Effector memory CD8-positive, alpha-beta T cell (primary cell): ENCODE measurements at regions not wholly inside any gene's neighbourhood (a gene's known extent, or its start where the extent isn't known, plus 50 kb on each side); places are given as distances from the start of the nearest gene placed in this dataset.

ENCODE experiments used
- ATAC-seq: fragments of 150-1000 bp; cut with Tn5 transposase; replicated peaks from 2 replicates; pipeline ENCODE4 v1.10.0; 2021; ENCODE audit warnings: mild to moderate bottlenecking, moderate library complexity
- DNase-seq, 3 experiments: peaks; one replicate each; pipeline ENCODE4 v3.0.0; 2021
- H3K27ac Mint-ChIP-seq, 2 donors: one replicate each; pipeline ENCODE4 v1.8.0; 2022; ENCODE audit warnings: mild to moderate bottlenecking in 2 of 2, mixed read lengths in 2 of 2, moderate library complexity in 2 of 2
- H3K27me3 Mint-ChIP-seq, 2 donors: one replicate each; pipeline ENCODE4 v1.8.0; 2022; ENCODE audit warnings: mixed read lengths in 2 of 2
- H3K36me3 Mint-ChIP-seq: one replicate; pipeline ENCODE4 v1.8.0; 2022; ENCODE audit warnings: mild to moderate bottlenecking, moderate library complexity, mixed read lengths; ENCODE audit not compliant: insufficient read depth
- H3K4me1 Mint-ChIP-seq, 2 donors: one replicate each; pipeline ENCODE4 v1.8.0; 2022; ENCODE audit warnings: low read depth in 2 of 2, mixed read lengths in 2 of 2
- H3K4me3 Mint-ChIP-seq, 2 donors: one replicate each; pipeline ENCODE4 v1.8.0; 2022; ENCODE audit warnings: mild to moderate bottlenecking in 2 of 2, mixed read lengths in 2 of 2, moderate library complexity in 2 of 2
- H3K9me3 Mint-ChIP-seq, 2 donors: one replicate each; pipeline ENCODE4 v1.8.0; 2022; ENCODE audit warnings: mixed read lengths in 2 of 2

GRCh38 chr12:97778111-97778510, 315.5 kb downstream of the RMST start:
- Mint-ChIP-seq H3K36me3 (no peaks in the 10 kb centered on the region), H3K27ac (no peak overlapping the region), H3K9me3 (peaks cover 5 to 7% of the 10 kb centered on the region in 2 donors), H3K27me3 (no peaks in the 10 kb centered on the region), H3K4me1 (no peaks in the 10 kb centered on the region), H3K4me3 (no peak overlapping the region)
- ATAC-seq (no peak), DNase-seq (no peak)

GRCh38 chr12:97781342-97781741, 318.7 kb downstream of the RMST start:
- Mint-ChIP-seq H3K9me3 (peaks cover 5 to 7% of the 10 kb centered on the region in 2 donors), H3K36me3 (no peaks in the 10 kb centered on the region), H3K4me1 (no peaks in the 10 kb centered on the region), H3K4me3 (no peak overlapping the region), H3K27ac (no peak overlapping the region), H3K27me3 (no peaks in the 10 kb centered on the region)
- ATAC-seq (no peak), DNase-seq (no peak)

- Mint-ChIP-seq H3K36me3 (no peaks in the 10 kb centered on the region), H3K27me3 (no peaks in the 10 kb centered on the region), H3K9me3 (no peaks in the 10 kb centered on the region)
Measured at GRCh38 chr12:97784904-97785303, 322.3 kb downstream of the RMST start.

GRCh38 chr12:97790281-97790680, 327.7 kb downstream of the RMST start:
- Mint-ChIP-seq H3K4me3 (no peak overlapping the region), H3K9me3 (no peaks in the 10 kb centered on the region), H3K27ac (no peak overlapping the region), H3K36me3 (no peaks in the 10 kb centered on the region), H3K4me1 (no peaks in the 10 kb centered on the region), H3K27me3 (no peaks in the 10 kb centered on the region)
- ATAC-seq (no peak), DNase-seq (no peak)

More at GRCh38 chr12:97784904-97785303, 322.3 kb downstream of the RMST start:
- DNase-seq (no peak), ATAC-seq (no peak)
- no peak overlapping the region for H3K27ac Mint-ChIP-seq
- H3K4me1 Mint-ChIP-seq, result no peaks in the 10 kb centered on the region
- H3K4me3 Mint-ChIP-seq, result no peak overlapping the region

- H3K4me3 Mint-ChIP-seq, result no peak overlapping the region
- ATAC-seq, result no peak
- DNase-seq, result no peak
- no peak overlapping the region for H3K27ac Mint-ChIP-seq
- H3K36me3 Mint-ChIP-seq, result no peaks in the 10 kb centered on the region
- peaks cover 3 to 9% of the 10 kb centered on the region in 2 donors for H3K9me3 Mint-ChIP-seq
- no peaks in the 10 kb centered on the region for H3K4me1 Mint-ChIP-seq
- H3K27me3 Mint-ChIP-seq, result no peaks in the 10 kb centered on the region
Measured at GRCh38 chr12:97797473-97797872, 334.9 kb downstream of the RMST start.

GRCh38 chr12:97800561-97800960, 338.0 kb downstream of the RMST start:
- Mint-ChIP-seq H3K9me3 (peaks cover 3 to 9% of the 10 kb centered on the region in 2 donors), H3K4me1 (no peaks in the 10 kb centered on the region), H3K4me3 (no peak overlapping the region), H3K36me3 (no peaks in the 10 kb centered on the region), H3K27me3 (no peaks in the 10 kb centered on the region), H3K27ac (no peak overlapping the region)
- ATAC-seq, result no peak
- no peak for DNase-seq

GRCh38 chr12:97801471-97802059, 339.0 kb downstream of the RMST start:
- Mint-ChIP-seq H3K4me1 (no peaks in the 10 kb centered on the region), H3K4me3 (no peak overlapping the region), H3K27ac (no peak overlapping the region), H3K27me3 (no peaks in the 10 kb centered on the region), H3K36me3 (no peaks in the 10 kb centered on the region), H3K9me3 (peaks cover 2 to 7% of the 10 kb centered on the region in 2 donors)
- DNase-seq, result no peak
- ATAC-seq, result no peak

- Mint-ChIP-seq H3K27ac (no peak overlapping the region), H3K4me3 (no peak overlapping the region), H3K36me3 (no peaks in the 10 kb centered on the region), H3K4me1 (no peaks in the 10 kb centered on the region), H3K9me3 (peaks cover 0 to 7% of the 10 kb centered on the region in 2 donors), H3K27me3 (no peaks in the 10 kb centered on the region)
- ATAC-seq (no peak), DNase-seq (no peak)
Measured at GRCh38 chr12:97805146-97805545, 342.5 kb downstream of the RMST start.

GRCh38 chr12:97813301-97813700, 350.7 kb downstream of the RMST start:
- DNase-seq, result no peak
- no peak overlapping the region for H3K4me3 Mint-ChIP-seq

GRCh38 chr12:97821806-97822205, 359.2 kb downstream of the RMST start:
- Mint-ChIP-seq H3K27me3 (no peaks in the 10 kb centered on the region), H3K27ac (no peak overlapping the region), H3K4me1 (no peaks in the 10 kb centered on the region), H3K9me3 (peaks cover 5 to 7% of the 10 kb centered on the region in 2 donors), H3K4me3 (no peak overlapping the region), H3K36me3 (no peaks in the 10 kb centered on the region)
- DNase-seq (no peak), ATAC-seq (no peak)

More at GRCh38 chr12:97813301-97813700, 350.7 kb downstream of the RMST start:
- Mint-ChIP-seq H3K36me3 (no peaks in the 10 kb centered on the region), H3K9me3 (peaks cover 6 to 16% of the 10 kb centered on the region in 2 donors), H3K27me3 (no peaks in the 10 kb centered on the region), H3K4me1 (no peaks in the 10 kb centered on the region), H3K27ac (no peak overlapping the region)
- ATAC-seq, result no peak

- Mint-ChIP-seq H3K36me3 (no peaks in the 10 kb centered on the region), H3K27ac (no peak overlapping the region), H3K27me3 (no peaks in the 10 kb centered on the region), H3K4me1 (no peaks in the 10 kb centered on the region), H3K4me3 (no peak overlapping the region), H3K9me3 (peaks cover 2 to 7% of the 10 kb centered on the region in 2 donors)
- ATAC-seq, result no peak
- DNase-seq, result no peak
Measured at GRCh38 chr12:97835541-97835940, 372.9 kb downstream of the RMST start.

GRCh38 chr12:97837401-97837800, 374.8 kb downstream of the RMST start:
- DNase-seq, result no peak
- no peaks in the 10 kb centered on the region for H3K4me1 Mint-ChIP-seq
- no peak for ATAC-seq
- H3K4me3 Mint-ChIP-seq, result no peak overlapping the region
- H3K36me3 Mint-ChIP-seq, result no peaks in the 10 kb centered on the region
- H3K9me3 Mint-ChIP-seq, result peaks cover 2 to 7% of the 10 kb centered on the region in 2 donors
- no peak overlapping the region for H3K27ac Mint-ChIP-seq
- no peaks in the 10 kb centered on the region for H3K27me3 Mint-ChIP-seq

GRCh38 chr12:97848051-97848450, 385.4 kb downstream of the RMST start:
- Mint-ChIP-seq H3K4me3 (no peak overlapping the region), H3K36me3 (no peaks in the 10 kb centered on the region), H3K4me1 (no peaks in the 10 kb centered on the region), H3K27me3 (no peaks in the 10 kb centered on the region), H3K27ac (no peak overlapping the region), H3K9me3 (peaks cover 6 to 7% of the 10 kb centered on the region in 2 donors)
- DNase-seq (no peak), ATAC-seq (no peak)

- no peaks in the 10 kb centered on the region for H3K36me3 Mint-ChIP-seq
- no peaks in the 10 kb centered on the region for H3K27me3 Mint-ChIP-seq
- H3K27ac Mint-ChIP-seq, result no peak overlapping the region
- no peak overlapping the region for H3K4me3 Mint-ChIP-seq
- no peak for DNase-seq
- ATAC-seq, result no peak
- no peaks in the 10 kb centered on the region for H3K4me1 Mint-ChIP-seq
- peaks cover 2 to 3% of the 10 kb centered on the region in 2 donors for H3K9me3 Mint-ChIP-seq
Measured at GRCh38 chr12:97854477-97854876, 391.9 kb downstream of the RMST start.
